ENCODE measurements at regions not wholly inside any gene's neighbourhood (a gene's known extent, or its start where the extent isn't known, plus 50 kb on each side); places are given as distances from the start of the nearest gene placed in this dataset.

- H2BK20ac ChIP-seq (ENCODE audit: low read depth, low read length, poor library complexity, severe bottlenecking) = no peak overlapping the region
- no peak overlapping the region for H3K4me2 ChIP-seq (ENCODE audit: insufficient read depth, insufficient read length, low read length)
- no peak overlapping the region for H3K14ac ChIP-seq (ENCODE audit: insufficient read depth, low read length)
- no peak overlapping the region for H3K9ac ChIP-seq (ENCODE audit: extremely low read depth, insufficient read length, low read length)
- no peak overlapping the region for H2BK15ac ChIP-seq (ENCODE audit: low read depth, low read length)
- H3K23ac ChIP-seq (ENCODE audit: insufficient read length, low read depth, low read length) = no peak overlapping the region
- no CpG with 5 or more reads among the region's 3 CpGs for WGBS (ENCODE audit: extremely low coverage, insufficient read length, low lambda C conversion rate)
- H3K79me1 ChIP-seq (ENCODE audit: insufficient read depth, low read depth, low read length, poor library complexity, severe bottlenecking) = no peaks in the 10 kb centered on the region
- H2BK12ac ChIP-seq (ENCODE audit: insufficient read length, low read depth, low read length) = no peak overlapping the region
- H3K23me2 ChIP-seq (ENCODE audit: insufficient read length, low read depth, low read length, poor library complexity, severe bottlenecking) = peaks cover 4% of the 10 kb centered on the region
- Mint-ChIP-seq H3K27me3 (ENCODE audit: low read depth) (no peaks in the 10 kb centered on the region), H3K36me3 (ENCODE audit: insufficient read depth in 1 of 3, low read depth in 3 of 3) (no peaks in the 10 kb centered on the region; a peak in 1 of 7 replicates), H3K4me1 (peaks cover 52 to 58% of the 10 kb centered on the region in 2 experiments), H3K27ac (no peak overlapping the region; a peak in 1 of 7 replicates), H3K4me3 (no peak overlapping the region), H3K9me3 (0 out of 5 replicates have a peak, but pooled peaks cover 0 to 2% of the 10 kb centered on the region in 2 experiments)
- no peak for DNase-seq
- no peak overlapping the region for H3K4ac ChIP-seq (ENCODE audit: low read depth, low read length)
- H3K4me1 ChIP-seq (ENCODE audit: insufficient read depth, low read length) = peaks cover 2% of the 10 kb centered on the region; the same call in 1 of the 2 replicates
- no peak overlapping the region for H3K27ac ChIP-seq (ENCODE audit: insufficient read length, low read depth, low read length)
- H4K20me1 ChIP-seq (ENCODE audit: control insufficient read depth, insufficient read depth, insufficient read length) = no peaks in the 10 kb centered on the region
- H2BK120ac ChIP-seq (ENCODE audit: low read depth, low read length, poor library complexity, severe bottlenecking) = no peak overlapping the region
- no peaks in the 10 kb centered on the region for H3K27me3 ChIP-seq (ENCODE audit: insufficient read depth, low read length)
- no peaks in the 10 kb centered on the region for H3K9me3 ChIP-seq (ENCODE audit: control insufficient read depth, low read depth, low read length)
- no peak overlapping the region for H3T11ph ChIP-seq (ENCODE audit: low read length)
- no peak overlapping the region for H2BK5ac ChIP-seq (ENCODE audit: insufficient read length, low read length)
- no peak overlapping the region for H4K8ac ChIP-seq (replicated peaks; ENCODE audit: insufficient read length, low read depth, low read length)
- no peak overlapping the region for H2AK5ac ChIP-seq (ENCODE audit: insufficient read length, low read length)
- no peak overlapping the region for H3K18ac ChIP-seq (ENCODE audit: insufficient read length, low read depth, low read length)
- H4K91ac ChIP-seq (ENCODE audit: insufficient read length, low read depth, low read length) = no peak overlapping the region
- no peak for TF ChIP-seq CTCF (conservative IDR thresholded peaks at IDR 0.05)
- no peak overlapping the region for H2AFZ ChIP-seq (ENCODE audit: low read length)
- H3K79me2 ChIP-seq (ENCODE audit: insufficient read depth, low read length) = no peaks in the 10 kb centered on the region
- no peak overlapping the region for H4K5ac ChIP-seq (ENCODE audit: insufficient read length, low read depth, low read length)
- no peak overlapping the region for H3K56ac ChIP-seq (ENCODE audit: insufficient read length, low read depth, low read length)
These were observed 532.8 kb downstream of the QKI start for GRCh38 chr6:163947276-163947675.

Measured in H9 (cell line).